Psoas muscle (tissue), 7 donors: ENCODE measurements at regions not wholly inside any gene's neighbourhood (a gene's known extent, or its start where the extent isn't known, plus 50 kb on each side); places are given as distances from the start of the nearest gene placed in this dataset.

Experiments used
- ATAC-seq, 4 donors: fragments of 200-7000 bp; cut with Tn5 transposase; one replicate each; pipeline ENCODE4 v1.9.1; 2020; ENCODE audit warnings: moderate library complexity in 3 of 4, mild to moderate bottlenecking in 2 of 4
- DNase-seq, 2 donors: peaks; one replicate each; pipeline ENCODE4 v3.0.0-alpha.2; 2020
- H3K27ac ChIP-seq: fragments of 200-600 bp; one replicate; pipeline ENCODE4 v1.8.0; 2022
- H3K27me3 ChIP-seq, 3 donors: fragments of 200-600 bp in 1 of 3; one replicate each; pipeline versions ENCODE4 v1.6.1 to v1.8.0; 2013 to 2022; ENCODE audit warnings: low read length in 2 of 3, mild to moderate bottlenecking in 2 of 3, moderate library complexity in 1 of 3; ENCODE audit not compliant: insufficient read depth in 3 of 3
- H3K36me3 ChIP-seq, 2 donors: fragments of 200-600 bp in 1 of 2; one replicate each; pipeline versions ENCODE4 v1.6.1 to v1.8.0; 2013 to 2022; ENCODE audit warnings: low read depth in 1 of 2, mild to moderate bottlenecking in 1 of 2, moderate library complexity in 1 of 2; ENCODE audit not compliant: insufficient read depth in 1 of 2
- H3K4me1 ChIP-seq: fragments of 200-600 bp; one replicate; pipeline ENCODE4 v1.8.0; 2022
- H3K4me3 ChIP-seq: fragments of 200-600 bp; one replicate; pipeline ENCODE4 v1.8.0; 2022; ENCODE audit warnings: mild to moderate bottlenecking
- H3K9me3 ChIP-seq: fragments of 200-600 bp; one replicate; pipeline ENCODE4 v1.8.0; 2022
- WGBS, 3 donors: extraction: QIAGEN DNeasy Blood & Tissue Kit; methylation state at CpG; one replicate each; pipeline versions ENCODE4 v1.1.6 to v1.1.7; 2013; 5-methylcytosine and 5-hydroxymethylcytosine counted together
- intact Hi-C, 2 donors: fragments of 100-400 bp; cut with DNase I; formaldehyde crosslinking; loops; one replicate each; pipeline versions ENCODE4 v1.11.0 to v1.14.2; 2022
- TF ChIP-seq, protein P1 (sequence below): fragments of 200-600 bp; IDR thresholded peaks from one replicate; pipeline ENCODE4 v1.8.0; 2022; ENCODE audit warnings: antibody characterized with exemption
- donor health status: healthy with polysubstance abuse.
- donor health status: DM: no; HTN: no; CAD: no; lungs with moderate emphysema.
- donor health status: Bipolar disorder and iron deficiency.
- donor health status: healthy.
- donor health status: DM: yes; HTN: yes; CAD: no.
- donor health status: DM: no; HTN: no; CAD: no.
- donor health status: DM: yes; HTN: yes; CAD: no.

DNA sequence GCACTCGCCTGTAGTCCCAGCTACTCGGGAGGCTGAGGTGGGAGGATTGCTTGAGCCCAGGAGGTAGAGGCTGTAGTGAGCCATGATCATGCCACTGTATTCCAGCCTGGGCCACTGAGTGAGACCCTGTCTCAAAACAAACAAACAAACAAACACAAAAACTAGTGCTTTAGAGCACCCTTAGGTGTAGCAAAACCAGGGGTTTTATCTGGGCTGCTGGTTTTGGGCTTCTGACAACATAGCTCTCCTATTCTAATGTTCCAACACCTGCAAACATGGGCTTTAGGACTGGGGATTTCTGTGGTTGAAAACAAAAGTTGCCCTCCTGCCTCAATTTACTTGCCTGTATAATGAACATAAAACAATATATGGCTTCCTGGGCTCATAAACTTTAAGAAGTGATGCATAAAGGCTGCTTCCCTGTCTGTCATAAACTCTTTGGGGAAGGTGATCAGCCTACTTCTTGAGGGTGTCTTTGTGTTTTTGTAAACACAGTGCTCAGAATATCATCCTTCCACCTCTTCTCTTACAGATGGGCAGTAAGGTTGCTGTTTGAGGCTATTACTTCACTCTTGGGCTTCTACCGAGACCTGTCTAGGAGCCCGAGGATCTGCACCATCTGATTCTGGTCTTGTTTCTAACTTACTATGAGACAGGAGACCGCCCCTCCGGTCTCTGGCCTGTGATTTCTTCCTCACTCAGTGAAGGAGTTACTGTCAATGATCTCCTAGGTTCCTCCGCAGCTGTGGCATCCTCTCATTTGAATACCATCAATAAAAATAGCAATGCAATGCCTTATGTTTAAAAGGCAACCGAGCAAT lies 246.5 kb downstream of the MYCN start:
- Histone ChIP-seq H3K36me3 (no peaks in the 10 kb centered on the region), H3K27ac (no peak overlapping the region), H3K4me3 (no peak overlapping the region), H3K27me3 (no peaks in the 10 kb centered on the region), H3K4me1 (no peaks in the 10 kb centered on the region), H3K9me3 (no peaks in the 10 kb centered on the region)
- TF ChIP-seq, protein P1, sequence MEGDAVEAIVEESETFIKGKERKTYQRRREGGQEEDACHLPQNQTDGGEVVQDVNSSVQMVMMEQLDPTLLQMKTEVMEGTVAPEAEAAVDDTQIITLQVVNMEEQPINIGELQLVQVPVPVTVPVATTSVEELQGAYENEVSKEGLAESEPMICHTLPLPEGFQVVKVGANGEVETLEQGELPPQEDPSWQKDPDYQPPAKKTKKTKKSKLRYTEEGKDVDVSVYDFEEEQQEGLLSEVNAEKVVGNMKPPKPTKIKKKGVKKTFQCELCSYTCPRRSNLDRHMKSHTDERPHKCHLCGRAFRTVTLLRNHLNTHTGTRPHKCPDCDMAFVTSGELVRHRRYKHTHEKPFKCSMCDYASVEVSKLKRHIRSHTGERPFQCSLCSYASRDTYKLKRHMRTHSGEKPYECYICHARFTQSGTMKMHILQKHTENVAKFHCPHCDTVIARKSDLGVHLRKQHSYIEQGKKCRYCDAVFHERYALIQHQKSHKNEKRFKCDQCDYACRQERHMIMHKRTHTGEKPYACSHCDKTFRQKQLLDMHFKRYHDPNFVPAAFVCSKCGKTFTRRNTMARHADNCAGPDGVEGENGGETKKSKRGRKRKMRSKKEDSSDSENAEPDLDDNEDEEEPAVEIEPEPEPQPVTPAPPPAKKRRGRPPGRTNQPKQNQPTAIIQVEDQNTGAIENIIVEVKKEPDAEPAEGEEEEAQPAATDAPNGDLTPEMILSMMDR: no peak
- intact Hi-C loops: no loop called here
- WGBS, 3 donors: 83 to 96% (median 93%) methylated on average over 8 of the region's 8 CpGs
- DNase-seq: no peak
- no peak for ATAC-seq

DNA sequence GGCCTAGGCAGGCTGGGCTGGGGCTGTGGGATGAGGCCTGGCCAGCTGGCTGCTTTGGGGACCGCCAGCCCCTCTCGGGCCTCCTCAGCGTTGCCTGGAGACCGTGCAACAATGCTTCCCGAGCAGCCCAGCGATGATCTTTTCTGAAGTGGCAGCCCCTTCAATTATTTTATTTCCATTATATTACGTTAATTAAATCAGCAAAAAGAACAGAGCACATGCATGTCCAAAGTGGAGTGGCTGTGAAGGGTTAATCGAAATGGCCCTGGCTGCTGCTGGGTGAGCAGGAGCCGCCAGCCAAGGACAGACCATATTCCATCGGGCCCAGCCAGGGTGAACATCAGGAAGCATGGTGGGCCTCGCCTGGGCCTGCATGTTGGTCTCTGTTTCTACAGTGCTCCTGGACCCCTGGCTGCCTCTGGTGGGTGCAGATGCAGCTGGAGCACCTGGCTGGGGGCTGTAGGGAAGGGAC lies 245.5 kb downstream of the MYCN start:
- Histone ChIP-seq H3K36me3 (no peaks in the 10 kb centered on the region), H3K4me3 (no peak overlapping the region), H3K27me3 (no peaks in the 10 kb centered on the region), H3K27ac (no peak overlapping the region), H3K4me1 (no peaks in the 10 kb centered on the region), H3K9me3 (no peaks in the 10 kb centered on the region)
- TF ChIP-seq, protein P1: no peak
- intact Hi-C loops: no loop called here
- ATAC-seq (no peak), DNase-seq (no peak)
- WGBS, 3 donors: 73 to 85% (median 84%) methylated on average over 11 of the region's 11 CpGs

DNA sequence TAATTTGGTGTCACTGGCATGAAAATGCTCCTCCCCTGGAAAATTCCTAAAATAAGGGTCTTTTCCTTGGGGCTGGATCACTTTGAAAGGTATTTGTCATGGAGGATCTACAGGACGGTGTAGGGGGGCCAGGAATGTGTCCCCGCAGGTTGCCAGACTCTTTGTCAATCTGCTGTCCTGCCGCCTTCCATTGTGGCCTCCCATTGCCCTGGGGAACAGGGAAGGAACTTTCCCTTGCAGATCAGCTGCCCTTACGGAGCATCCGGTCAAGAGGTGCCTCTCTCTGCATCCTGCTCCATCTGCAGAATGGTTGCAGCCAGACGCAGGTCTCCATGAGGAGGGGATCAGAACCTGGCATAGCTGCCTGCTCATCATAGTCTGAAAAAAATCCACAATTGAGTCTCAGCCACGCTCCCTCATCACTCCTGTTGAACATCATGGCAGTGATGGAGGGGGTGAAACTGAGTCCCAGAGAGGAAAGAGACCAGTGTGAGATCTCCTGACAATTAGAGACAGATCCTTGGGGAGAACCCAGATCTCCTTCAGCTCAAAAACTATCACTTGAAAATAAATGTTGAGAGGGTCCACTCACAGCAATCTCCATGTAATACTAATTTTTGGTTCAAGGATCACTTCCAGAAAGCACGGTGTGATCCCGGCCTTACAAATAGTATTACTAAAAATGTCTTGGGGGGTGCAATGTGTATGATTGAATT lies 244.8 kb downstream of the MYCN start:
- no peak overlapping the region for H3K4me3 ChIP-seq
- no peak overlapping the region for H3K27ac ChIP-seq
- TF ChIP-seq, protein P1: no peak
- no peak for DNase-seq
- no peaks in the 10 kb centered on the region for H3K9me3 ChIP-seq
- intact Hi-C loops: no loop called here
- no peaks in the 10 kb centered on the region for H3K4me1 ChIP-seq
- WGBS, 3 donors: 90 to 96% (median 96%) methylated on average over 9 of the region's 9 CpGs
- no peak for ATAC-seq
- no peaks in the 10 kb centered on the region for H3K36me3 ChIP-seq
- no peaks in the 10 kb centered on the region for H3K27me3 ChIP-seq

DNA sequence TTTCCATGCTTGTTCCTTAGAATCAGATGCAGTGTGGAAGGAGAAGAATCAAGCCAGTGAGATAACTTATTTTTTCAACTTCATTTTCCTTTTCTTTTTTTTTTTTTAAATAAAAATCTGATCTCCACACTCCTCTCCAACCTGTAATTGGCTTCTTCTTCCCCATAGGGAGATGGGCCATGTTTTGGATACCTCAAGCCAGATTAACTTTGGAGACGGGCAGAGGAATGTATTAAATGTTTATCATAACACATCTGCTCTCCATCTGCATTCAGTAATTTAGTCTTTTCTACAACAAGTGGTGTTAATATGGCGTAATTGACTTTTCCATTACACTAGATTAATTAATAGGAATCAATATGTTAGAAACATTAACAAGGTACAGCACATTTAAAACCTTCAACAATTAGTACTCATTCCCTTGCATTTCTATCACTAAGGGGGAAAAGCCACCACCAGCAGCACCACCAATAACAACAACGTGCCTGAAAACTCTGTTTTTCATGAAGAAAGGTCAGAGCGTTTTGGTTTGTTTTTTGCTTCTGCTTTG lies 244.1 kb downstream of the MYCN start:
- no peak for ATAC-seq
- Histone ChIP-seq H3K36me3 (no peaks in the 10 kb centered on the region), H3K4me3 (no peak overlapping the region), H3K4me1 (no peaks in the 10 kb centered on the region), H3K27ac (no peak overlapping the region), H3K9me3 (no peaks in the 10 kb centered on the region), H3K27me3 (no peaks in the 10 kb centered on the region)
- no peak for DNase-seq
- intact Hi-C loops: no loop called here
- 48 to 98% (median 71%) methylated on average over 4 of the region's 4 CpGs for WGBS, 3 donors
- TF ChIP-seq, protein P1: no peak
